Smooth muscle cell (in vitro differentiated cells): ENCODE measurements at regions not wholly inside any gene's neighbourhood (a gene's known extent, or its start where the extent isn't known, plus 50 kb on each side); places are given as distances from the start of the nearest gene placed in this dataset.

Experiments
- DNase-seq: peaks from one replicate; lab custom pipeline; 2025; ENCODE audit not compliant: unreplicated experiment; lab: John Stamatoyannopoulos, UW
- H2AFZ ChIP-seq: fragments of 200-600 bp; sonication (generic); 2 replicates; pipeline ENCODE4 v1.6.0; 2016; ENCODE audit warnings: antibody characterized with exemption, low read depth, mild to moderate bottlenecking
- H3F3A ChIP-seq: fragments of 200-600 bp; sonication (generic); 2 replicates; pipeline ENCODE4 v1.6.0; 2017; ENCODE audit warnings: antibody characterized with exemption, low read depth
- H3K27ac ChIP-seq: fragments of 200-600 bp; sonication (generic); 2 replicates; pipeline ENCODE4 v1.5.1; 2016; ENCODE audit warnings: low read depth, mild to moderate bottlenecking
- H3K27me3 ChIP-seq: fragments of 200-600 bp; sonication (generic); 2 replicates; pipeline ENCODE4 v1.6.1; 2016; ENCODE audit warnings: low read depth, mild to moderate bottlenecking
- H3K36me3 ChIP-seq: fragments of 200-600 bp; sonication (generic); 2 replicates; pipeline ENCODE4 v1.5.1; 2016; ENCODE audit warnings: low read depth
- H3K4me1 ChIP-seq: fragments of 200-600 bp; sonication (generic); 2 replicates; pipeline ENCODE4 v1.5.1; 2016; ENCODE audit warnings: low read depth
- H3K4me2 ChIP-seq: fragments of 200-600 bp; sonication (generic); 2 replicates; pipeline ENCODE4 v1.6.0; 2016; ENCODE audit warnings: mild to moderate bottlenecking
- H3K4me3 ChIP-seq: fragments of 200-600 bp; sonication (generic); 2 replicates; pipeline ENCODE4 v1.5.1; 2016; ENCODE audit warnings: mild to moderate bottlenecking
- H3K79me2 ChIP-seq: fragments of 200-600 bp; sonication (generic); 2 replicates; pipeline ENCODE4 v1.6.0; 2016; ENCODE audit warnings: low read depth, mild to moderate bottlenecking
- H3K9ac ChIP-seq: fragments of 200-600 bp; sonication (generic); 2 replicates; pipeline ENCODE4 v1.6.0; 2016; ENCODE audit warnings: low read depth
- H3K9me3 ChIP-seq: fragments of 200-600 bp; sonication (generic); replicated peaks from 2 replicates; pipeline ENCODE4 v1.5.1; 2016; ENCODE audit warnings: low read depth
- H4K20me1 ChIP-seq: fragments of 200-600 bp; sonication (generic); 2 replicates; pipeline ENCODE4 v1.6.0; 2016; ENCODE audit warnings: low read depth
- WGBS: methylation state at CpG from one replicate; pipeline ENCODE4 v1.1.7; 2016; ENCODE audit warnings: low lambda C conversion rate; 5-methylcytosine and 5-hydroxymethylcytosine counted together
- TF ChIP-seq, protein P1 (sequence below): fragments of 200-600 bp; sonication (generic); IDR thresholded peaks from 2 replicates; pipeline ENCODE4 v1.5.1; 2017; ENCODE audit warnings: borderline replicate concordance, mild to moderate bottlenecking, antibody characterized with exemption; ENCODE audit not compliant: insufficient read depth, poor library complexity, severe bottlenecking

DNA sequence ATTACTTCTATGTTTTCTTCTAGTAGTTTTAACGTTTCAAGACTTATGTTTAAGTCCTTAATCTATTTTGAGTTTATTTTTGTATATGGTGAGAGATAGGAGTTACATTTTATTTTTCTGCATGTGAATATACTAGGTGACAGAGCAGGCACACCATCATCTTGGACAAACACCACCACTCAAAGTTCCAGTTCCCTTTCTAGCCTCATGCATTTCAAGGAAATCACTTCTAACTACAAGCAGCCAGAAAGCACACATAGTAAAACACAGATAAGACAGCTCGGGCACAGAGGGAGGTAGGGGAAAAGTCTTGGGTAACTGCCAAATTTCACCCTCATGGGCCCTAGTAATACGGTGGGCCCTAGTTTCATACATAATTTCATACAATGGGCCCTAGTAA lies 609.4 kb upstream of the HS3ST5 start:
- no peak for DNase-seq
- Histone ChIP-seq H3K9ac (no peak overlapping the region), H3K4me2 (no peak overlapping the region), H3K4me3 (no peak overlapping the region), H3K4me1 (no peaks in the 10 kb centered on the region), H3K27me3 (no peaks in the 10 kb centered on the region), H3F3A (no peaks in the 10 kb centered on the region), H3K79me2 (no peaks in the 10 kb centered on the region), H3K27ac (no peak overlapping the region), H4K20me1 (no peaks in the 10 kb centered on the region), H2AFZ (no peak overlapping the region), H3K9me3 (no peaks in the 10 kb centered on the region), H3K36me3 (no peaks in the 10 kb centered on the region)
- 78% methylated on average over 3 of the region's 3 CpGs for WGBS
- TF ChIP-seq, protein P1, sequence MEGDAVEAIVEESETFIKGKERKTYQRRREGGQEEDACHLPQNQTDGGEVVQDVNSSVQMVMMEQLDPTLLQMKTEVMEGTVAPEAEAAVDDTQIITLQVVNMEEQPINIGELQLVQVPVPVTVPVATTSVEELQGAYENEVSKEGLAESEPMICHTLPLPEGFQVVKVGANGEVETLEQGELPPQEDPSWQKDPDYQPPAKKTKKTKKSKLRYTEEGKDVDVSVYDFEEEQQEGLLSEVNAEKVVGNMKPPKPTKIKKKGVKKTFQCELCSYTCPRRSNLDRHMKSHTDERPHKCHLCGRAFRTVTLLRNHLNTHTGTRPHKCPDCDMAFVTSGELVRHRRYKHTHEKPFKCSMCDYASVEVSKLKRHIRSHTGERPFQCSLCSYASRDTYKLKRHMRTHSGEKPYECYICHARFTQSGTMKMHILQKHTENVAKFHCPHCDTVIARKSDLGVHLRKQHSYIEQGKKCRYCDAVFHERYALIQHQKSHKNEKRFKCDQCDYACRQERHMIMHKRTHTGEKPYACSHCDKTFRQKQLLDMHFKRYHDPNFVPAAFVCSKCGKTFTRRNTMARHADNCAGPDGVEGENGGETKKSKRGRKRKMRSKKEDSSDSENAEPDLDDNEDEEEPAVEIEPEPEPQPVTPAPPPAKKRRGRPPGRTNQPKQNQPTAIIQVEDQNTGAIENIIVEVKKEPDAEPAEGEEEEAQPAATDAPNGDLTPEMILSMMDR: no peak

DNA sequence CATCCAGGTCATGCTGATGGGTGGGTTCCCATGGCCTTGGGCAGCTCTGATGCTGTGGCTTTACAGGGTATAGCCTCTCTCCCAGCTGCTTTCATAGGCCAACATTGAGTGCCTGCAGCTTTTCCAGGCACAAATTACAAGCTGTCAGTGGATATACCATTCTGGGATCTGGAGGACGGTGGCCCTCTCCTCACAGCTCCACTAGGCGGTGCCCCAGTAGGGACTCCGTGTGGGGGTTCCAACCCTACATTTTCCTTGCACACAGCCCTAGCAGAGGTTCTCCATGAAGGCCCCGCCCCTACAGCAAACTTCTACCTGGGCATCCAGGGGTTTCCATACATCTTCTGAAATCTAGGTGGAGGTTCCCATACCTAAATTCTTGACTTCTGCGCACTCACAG lies 602.6 kb upstream of the HS3ST5 start:
- H2AFZ ChIP-seq: no peak overlapping the region
- WGBS: 94% methylated on average over 5 of the region's 5 CpGs
- no peak overlapping the region for H3K9ac ChIP-seq
- H3K27ac ChIP-seq: no peak overlapping the region
- H3K4me2 ChIP-seq: no peak overlapping the region
- DNase-seq: no peak
- H3F3A ChIP-seq: no peaks in the 10 kb centered on the region
- no peaks in the 10 kb centered on the region for H3K9me3 ChIP-seq
- no peaks in the 10 kb centered on the region for H4K20me1 ChIP-seq
- H3K79me2 ChIP-seq: no peaks in the 10 kb centered on the region
- TF ChIP-seq, protein P1: no peak
- H3K36me3 ChIP-seq: no peaks in the 10 kb centered on the region
- H3K4me3 ChIP-seq: no peak overlapping the region
- H3K4me1 ChIP-seq: peaks cover 2% of the 10 kb centered on the region
- H3K27me3 ChIP-seq: no peaks in the 10 kb centered on the region

DNA sequence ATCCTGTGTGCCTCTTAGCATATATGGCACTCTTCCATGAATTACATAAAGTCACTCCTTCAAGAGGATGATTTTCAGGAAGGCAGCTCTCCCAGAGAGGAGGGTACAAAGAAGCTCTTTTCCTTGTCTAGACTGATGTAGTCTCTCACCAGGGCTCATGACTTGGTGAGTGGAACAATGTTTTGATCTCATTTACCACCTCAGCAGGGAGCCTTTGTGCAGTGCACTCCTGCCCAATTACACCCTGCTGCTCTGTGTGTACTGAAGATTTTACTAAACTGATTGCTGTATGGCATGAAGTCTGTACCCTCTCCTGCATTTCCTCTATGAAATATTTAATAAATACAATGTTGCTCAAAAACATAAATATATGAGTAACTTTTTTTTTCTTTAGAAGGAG lies 598.3 kb upstream of the HS3ST5 start:
- no peaks in the 10 kb centered on the region for H3F3A ChIP-seq
- H3K36me3 ChIP-seq: no peaks in the 10 kb centered on the region
- no peak overlapping the region for H2AFZ ChIP-seq
- no peaks in the 10 kb centered on the region for H3K9me3 ChIP-seq
- no peaks in the 10 kb centered on the region for H3K27me3 ChIP-seq
- no peaks in the 10 kb centered on the region for H4K20me1 ChIP-seq
- TF ChIP-seq, protein P1: no peak
- no peak overlapping the region for H3K9ac ChIP-seq
- no peak overlapping the region for H3K4me3 ChIP-seq
- no peak overlapping the region for H3K4me2 ChIP-seq
- DNase-seq: no peak
- H3K4me1 ChIP-seq: peaks cover 9% of the 10 kb centered on the region
- H3K79me2 ChIP-seq: no peaks in the 10 kb centered on the region
- H3K27ac ChIP-seq: no peak overlapping the region

DNA sequence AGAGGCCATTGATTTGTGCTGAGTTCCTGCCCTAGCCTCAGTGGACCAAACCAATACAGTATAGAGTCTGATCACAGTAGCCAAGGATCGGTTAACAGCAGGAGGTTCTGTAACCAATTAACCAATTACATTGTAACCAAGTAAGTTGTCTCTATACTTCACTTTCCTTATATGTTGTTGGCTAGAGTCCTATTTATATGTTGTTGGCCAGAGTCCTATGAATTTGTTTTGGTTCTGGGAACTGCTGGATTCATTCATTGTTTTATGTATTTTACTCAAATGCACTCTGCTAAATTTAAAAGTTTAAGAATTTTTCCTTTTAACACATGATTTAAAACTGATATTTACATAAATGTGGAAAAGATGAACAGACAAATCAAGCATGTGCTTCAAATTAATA lies 597.4 kb upstream of the HS3ST5 start:
- no peak overlapping the region for H2AFZ ChIP-seq
- TF ChIP-seq, protein P1: no peak
- no peaks in the 10 kb centered on the region for H3F3A ChIP-seq
- H3K9ac ChIP-seq: no peak overlapping the region
- no peak overlapping the region for H3K4me3 ChIP-seq
- no peaks in the 10 kb centered on the region for H3K27me3 ChIP-seq
- H3K4me1 ChIP-seq: peaks cover 9% of the 10 kb centered on the region
- 100% methylated on average over 1 of the region's 1 CpG for WGBS
- no peak overlapping the region for H3K27ac ChIP-seq
- H3K36me3 ChIP-seq: no peaks in the 10 kb centered on the region
- no peak for DNase-seq
- no peak overlapping the region for H3K4me2 ChIP-seq
- H3K79me2 ChIP-seq: no peaks in the 10 kb centered on the region
- no peaks in the 10 kb centered on the region for H3K9me3 ChIP-seq
- H4K20me1 ChIP-seq: no peaks in the 10 kb centered on the region
